ENCODE measurements at regions not wholly inside any gene's neighbourhood (a gene's known extent, or its start where the extent isn't known, plus 50 kb on each side); places are given as distances from the start of the nearest gene placed in this dataset.
A peak's percentile ranks its signal among the peaks of the same experiment; 100 is the strongest.

DNA sequence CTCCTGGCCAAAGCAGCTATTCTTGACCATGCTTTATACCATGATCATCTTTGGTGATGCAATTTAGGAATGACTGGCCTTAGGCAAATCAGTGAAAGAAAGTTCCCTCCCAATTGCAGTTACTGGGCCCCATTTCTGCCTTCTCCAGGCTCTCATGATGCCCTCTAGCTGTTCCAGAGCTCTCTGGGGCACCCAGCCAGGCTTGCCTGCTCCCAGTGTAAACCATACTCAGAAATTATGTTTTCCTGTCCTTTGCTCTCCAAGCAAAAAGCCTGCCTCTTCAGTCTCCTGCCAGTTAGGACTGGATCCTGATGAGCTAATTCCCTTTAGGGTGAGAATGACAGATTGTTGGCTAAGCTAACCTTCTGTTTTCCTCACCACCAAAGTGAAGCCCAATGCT, 85.3 kb upstream of the RBPJ start:
- TF ChIP-seq, protein P1, sequence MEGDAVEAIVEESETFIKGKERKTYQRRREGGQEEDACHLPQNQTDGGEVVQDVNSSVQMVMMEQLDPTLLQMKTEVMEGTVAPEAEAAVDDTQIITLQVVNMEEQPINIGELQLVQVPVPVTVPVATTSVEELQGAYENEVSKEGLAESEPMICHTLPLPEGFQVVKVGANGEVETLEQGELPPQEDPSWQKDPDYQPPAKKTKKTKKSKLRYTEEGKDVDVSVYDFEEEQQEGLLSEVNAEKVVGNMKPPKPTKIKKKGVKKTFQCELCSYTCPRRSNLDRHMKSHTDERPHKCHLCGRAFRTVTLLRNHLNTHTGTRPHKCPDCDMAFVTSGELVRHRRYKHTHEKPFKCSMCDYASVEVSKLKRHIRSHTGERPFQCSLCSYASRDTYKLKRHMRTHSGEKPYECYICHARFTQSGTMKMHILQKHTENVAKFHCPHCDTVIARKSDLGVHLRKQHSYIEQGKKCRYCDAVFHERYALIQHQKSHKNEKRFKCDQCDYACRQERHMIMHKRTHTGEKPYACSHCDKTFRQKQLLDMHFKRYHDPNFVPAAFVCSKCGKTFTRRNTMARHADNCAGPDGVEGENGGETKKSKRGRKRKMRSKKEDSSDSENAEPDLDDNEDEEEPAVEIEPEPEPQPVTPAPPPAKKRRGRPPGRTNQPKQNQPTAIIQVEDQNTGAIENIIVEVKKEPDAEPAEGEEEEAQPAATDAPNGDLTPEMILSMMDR (IDR thresholded peaks at IDR 0.05; ENCODE audit: poor library complexity), result peak; percentile 18
- TF ChIP-seq EZH2 (IDR thresholded peaks at IDR 0.05; ENCODE audit: borderline replicate concordance), result no peak

All from hepatocyte (in vitro differentiated cells).